Psoas muscle (tissue), 7 donors: ENCODE measurements at regions not wholly inside any gene's neighbourhood (a gene's known extent, or its start where the extent isn't known, plus 50 kb on each side); places are given as distances from the start of the nearest gene placed in this dataset.

Source experiments
- ATAC-seq, 4 donors: fragments of 200-7000 bp; cut with Tn5 transposase; one replicate each; pipeline ENCODE4 v1.9.1; 2020; ENCODE audit warnings: moderate library complexity in 3 of 4, mild to moderate bottlenecking in 2 of 4
- DNase-seq, 2 donors: peaks; one replicate each; pipeline ENCODE4 v3.0.0-alpha.2; 2020
- H3K27ac ChIP-seq: fragments of 200-600 bp; one replicate; pipeline ENCODE4 v1.8.0; 2022
- H3K27me3 ChIP-seq, 3 donors: fragments of 200-600 bp in 1 of 3; one replicate each; pipeline versions ENCODE4 v1.6.1 to v1.8.0; 2013 to 2022; ENCODE audit warnings: low read length in 2 of 3, mild to moderate bottlenecking in 2 of 3, moderate library complexity in 1 of 3; ENCODE audit not compliant: insufficient read depth in 3 of 3
- H3K36me3 ChIP-seq, 2 donors: fragments of 200-600 bp in 1 of 2; one replicate each; pipeline versions ENCODE4 v1.6.1 to v1.8.0; 2013 to 2022; ENCODE audit warnings: low read depth in 1 of 2, mild to moderate bottlenecking in 1 of 2, moderate library complexity in 1 of 2; ENCODE audit not compliant: insufficient read depth in 1 of 2
- H3K4me1 ChIP-seq: fragments of 200-600 bp; one replicate; pipeline ENCODE4 v1.8.0; 2022
- H3K4me3 ChIP-seq: fragments of 200-600 bp; one replicate; pipeline ENCODE4 v1.8.0; 2022; ENCODE audit warnings: mild to moderate bottlenecking
- H3K9me3 ChIP-seq: fragments of 200-600 bp; one replicate; pipeline ENCODE4 v1.8.0; 2022
- WGBS, 3 donors: extraction: QIAGEN DNeasy Blood & Tissue Kit; methylation state at CpG; one replicate each; pipeline versions ENCODE4 v1.1.6 to v1.1.7; 2013; 5-methylcytosine and 5-hydroxymethylcytosine counted together
- intact Hi-C, 2 donors: fragments of 100-400 bp; cut with DNase I; formaldehyde crosslinking; loops; one replicate each; pipeline versions ENCODE4 v1.11.0 to v1.14.2; 2022
- TF ChIP-seq, protein P1 (sequence below): fragments of 200-600 bp; IDR thresholded peaks from one replicate; pipeline ENCODE4 v1.8.0; 2022; ENCODE audit warnings: antibody characterized with exemption
- donor health status: healthy with polysubstance abuse.
- donor health status: DM: no; HTN: no; CAD: no; lungs with moderate emphysema.
- donor health status: Bipolar disorder and iron deficiency.
- donor health status: healthy.
- donor health status: DM: yes; HTN: yes; CAD: no.
- donor health status: DM: no; HTN: no; CAD: no.
- donor health status: DM: yes; HTN: yes; CAD: no.

DNA sequence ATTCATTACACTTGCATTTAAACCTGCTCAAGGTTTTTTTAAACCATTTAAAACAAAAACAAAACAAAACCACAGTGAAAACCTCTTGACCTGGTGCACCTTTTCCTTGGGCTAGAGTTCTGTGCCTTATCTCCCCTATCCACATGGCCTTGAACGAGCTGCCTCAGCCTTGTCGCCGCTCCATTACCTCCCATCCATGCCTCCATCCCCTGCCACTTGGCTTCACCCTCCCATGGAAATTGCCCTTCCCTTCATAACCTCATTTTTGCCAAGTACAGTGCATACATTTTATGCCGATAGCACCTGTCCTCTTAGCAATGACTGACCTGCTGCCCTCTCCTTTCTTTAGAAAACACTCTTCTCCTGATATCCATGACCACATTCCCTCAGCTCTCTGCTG lies 188.6 kb upstream of the ASIC2 start:
- 75 to 87% (median 76%) methylated on average over 4 of the region's 4 CpGs for WGBS, 3 donors
- TF ChIP-seq, protein P1, sequence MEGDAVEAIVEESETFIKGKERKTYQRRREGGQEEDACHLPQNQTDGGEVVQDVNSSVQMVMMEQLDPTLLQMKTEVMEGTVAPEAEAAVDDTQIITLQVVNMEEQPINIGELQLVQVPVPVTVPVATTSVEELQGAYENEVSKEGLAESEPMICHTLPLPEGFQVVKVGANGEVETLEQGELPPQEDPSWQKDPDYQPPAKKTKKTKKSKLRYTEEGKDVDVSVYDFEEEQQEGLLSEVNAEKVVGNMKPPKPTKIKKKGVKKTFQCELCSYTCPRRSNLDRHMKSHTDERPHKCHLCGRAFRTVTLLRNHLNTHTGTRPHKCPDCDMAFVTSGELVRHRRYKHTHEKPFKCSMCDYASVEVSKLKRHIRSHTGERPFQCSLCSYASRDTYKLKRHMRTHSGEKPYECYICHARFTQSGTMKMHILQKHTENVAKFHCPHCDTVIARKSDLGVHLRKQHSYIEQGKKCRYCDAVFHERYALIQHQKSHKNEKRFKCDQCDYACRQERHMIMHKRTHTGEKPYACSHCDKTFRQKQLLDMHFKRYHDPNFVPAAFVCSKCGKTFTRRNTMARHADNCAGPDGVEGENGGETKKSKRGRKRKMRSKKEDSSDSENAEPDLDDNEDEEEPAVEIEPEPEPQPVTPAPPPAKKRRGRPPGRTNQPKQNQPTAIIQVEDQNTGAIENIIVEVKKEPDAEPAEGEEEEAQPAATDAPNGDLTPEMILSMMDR = no peak

DNA sequence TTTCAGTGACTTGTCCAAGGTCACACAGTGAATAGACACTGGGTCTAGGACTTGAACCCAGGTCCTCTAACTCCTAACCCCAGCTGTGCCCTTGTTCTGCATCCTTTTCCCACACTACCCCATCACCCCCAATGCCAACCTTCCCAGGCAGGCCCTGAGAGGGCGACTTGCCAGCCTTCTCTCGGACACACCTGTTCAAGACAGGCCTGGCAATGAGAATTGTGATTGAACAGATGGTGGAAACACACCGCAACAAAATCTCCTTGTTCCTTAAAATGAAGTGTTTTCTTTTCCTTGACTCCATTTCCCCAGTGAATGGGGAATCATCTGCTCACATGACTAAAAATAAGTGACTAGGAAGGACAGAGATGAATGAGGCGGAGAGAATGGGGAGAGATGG lies 189.5 kb upstream of the ASIC2 start:
- H3K27me3 ChIP-seq = no peaks in the 10 kb centered on the region
- DNase-seq (no peak), ATAC-seq (no peak)
- WGBS, 3 donors = 62 to 67% (median 65%) methylated on average over 4 of the region's 4 CpGs
- H3K4me3 ChIP-seq = no peak overlapping the region
- intact Hi-C loops = no loop called here
- no peak overlapping the region for H3K27ac ChIP-seq
- H3K4me1 ChIP-seq = no peaks in the 10 kb centered on the region
- TF ChIP-seq, protein P1 = no peak
- no peaks in the 10 kb centered on the region for H3K9me3 ChIP-seq
- no peaks in the 10 kb centered on the region for H3K36me3 ChIP-seq

More for the DNA sequence above, 188.6 kb upstream of the ASIC2 start:
- Histone ChIP-seq H3K9me3 (no peaks in the 10 kb centered on the region), H3K27me3 (no peaks in the 10 kb centered on the region), H3K4me1 (no peaks in the 10 kb centered on the region), H3K36me3 (no peaks in the 10 kb centered on the region), H3K27ac (no peak overlapping the region), H3K4me3 (no peak overlapping the region)
- intact Hi-C loops = no loop called here
- DNase-seq = no peak
- no peak for ATAC-seq

GRCh38 chr17:33484559-33484958 lies 191.5 kb upstream of the ASIC2 start:
- TF ChIP-seq, protein P1 = no peak
- Histone ChIP-seq H3K4me3 (no peak overlapping the region), H3K4me1 (no peaks in the 10 kb centered on the region), H3K27me3 (no peaks in the 10 kb centered on the region), H3K36me3 (no peaks in the 10 kb centered on the region), H3K27ac (no peak overlapping the region), H3K9me3 (no peaks in the 10 kb centered on the region)
- no peak for DNase-seq
- ATAC-seq = no peak
- WGBS, 3 donors = 78 to 84% (median 82%) methylated on average over 2 of the region's 2 CpGs
- intact Hi-C loops = no loop called here

GRCh38 chr17:33486135-33486885 lies 193.2 kb upstream of the ASIC2 start:
- 71 to 79% (median 72%) methylated on average over 5 of the region's 5 CpGs for WGBS, 3 donors
- no peaks in the 10 kb centered on the region for H3K9me3 ChIP-seq
- intact Hi-C loops = no loop called here
- DNase-seq = no peak
- TF ChIP-seq, protein P1 = no peak
- H3K27me3 ChIP-seq = no peaks in the 10 kb centered on the region
- no peaks in the 10 kb centered on the region for H3K4me1 ChIP-seq
- H3K36me3 ChIP-seq = no peaks in the 10 kb centered on the region
- no peak overlapping the region for H3K4me3 ChIP-seq
- H3K27ac ChIP-seq = no peak overlapping the region
- ATAC-seq = no peak
